ENCODE measurements at regions not wholly inside any gene's neighbourhood (a gene's known extent, or its start where the extent isn't known, plus 50 kb on each side); places are given as distances from the start of the nearest gene placed in this dataset.

- TF ChIP-seq CTCF (IDR thresholded peaks at IDR 0.05; ENCODE audit: insufficient read depth, low read length) (no peak), POLR2AphosphoS5 (IDR thresholded peaks at IDR 0.05; ENCODE audit: low read depth) (no peak), SPI1 (IDR thresholded peaks at IDR 0.05; ENCODE audit: borderline replicate concordance, low read depth) (no peak)
These were observed 438.0 kb upstream of the CDH11 start for GRCh38 chr16:65559846-65560245.
